HG03521 (cell line): ENCODE measurements at regions not wholly inside any gene's neighbourhood (a gene's known extent, or its start where the extent isn't known, plus 50 kb on each side); places are given as distances from the start of the nearest gene placed in this dataset.
"Not testable (repeated sequence)": the region's sequence is repeated elsewhere in the genome, so short reads cannot be mapped to it uniquely, and the experiment has no call there.

Experiments
- ATAC-seq: cut with Tn5 transposase; IDR thresholded peaks from one replicate; pipeline ENCODE4 v1.9.1; 2021; ENCODE audit warnings: mild to moderate bottlenecking, moderate library complexity; ENCODE audit not compliant: unreplicated experiment

- ATAC-seq, result no peak
These were observed 177.1 kb upstream of the MAN1A1 start for GRCh38 chr6:119526561-119527230.

GRCh38 chr6:119524410-119524809, 174.8 kb upstream of the MAN1A1 start:
- ATAC-seq, result no peak

GRCh38 chr6:119523556-119523955, 174.0 kb upstream of the MAN1A1 start:
- no peak for ATAC-seq

- ATAC-seq, result no peak
These were observed 171.7 kb upstream of the MAN1A1 start for GRCh38 chr6:119521251-119521650.

- no peak for ATAC-seq
These were observed 167.9 kb upstream of the MAN1A1 start for GRCh38 chr6:119517428-119517827.

GRCh38 chr6:119514345-119514744, 164.8 kb upstream of the MAN1A1 start:
- ATAC-seq, result no peak

GRCh38 chr6:119511024-119511423, 161.5 kb upstream of the MAN1A1 start:
- no peak for ATAC-seq

- no peak for ATAC-seq
These were observed 160.7 kb upstream of the MAN1A1 start for GRCh38 chr6:119510246-119510645.

GRCh38 chr6:119506631-119507174, 157.1 kb upstream of the MAN1A1 start:
- no peak for ATAC-seq

- peak; percentile 77 for ATAC-seq
These were observed 152.4 kb upstream of the MAN1A1 start for GRCh38 chr6:119501798-119502483.

GRCh38 chr6:119499797-119500196, 150.2 kb upstream of the MAN1A1 start:
- ATAC-seq, result no peak

GRCh38 chr6:119497988-119498727, 148.6 kb upstream of the MAN1A1 start:
- ATAC-seq, result no peak

GRCh38 chr6:119495230-119495683, 145.7 kb upstream of the MAN1A1 start:
- no peak for ATAC-seq

GRCh38 chr6:119493980-119494379, 144.4 kb upstream of the MAN1A1 start:
- no peak for ATAC-seq

- not testable (repeated sequence) for ATAC-seq
These were observed 141.6 kb upstream of the MAN1A1 start for GRCh38 chr6:119491112-119491511.

GRCh38 chr6:119490050-119490449, 140.5 kb upstream of the MAN1A1 start:
- not testable (repeated sequence) for ATAC-seq

GRCh38 chr6:119484598-119484997, 135.0 kb upstream of the MAN1A1 start:
- ATAC-seq, result no peak

GRCh38 chr6:119483908-119484307, 134.3 kb upstream of the MAN1A1 start:
- no peak for ATAC-seq

GRCh38 chr6:119482850-119483285, 133.3 kb upstream of the MAN1A1 start:
- ATAC-seq, result no peak

GRCh38 chr6:119481976-119482375, 132.4 kb upstream of the MAN1A1 start:
- ATAC-seq, result no peak

GRCh38 chr6:119480961-119481497, 131.5 kb upstream of the MAN1A1 start:
- ATAC-seq, result no peak
